Osteocyte (in vitro differentiated cells): ENCODE measurements at regions not wholly inside any gene's neighbourhood (a gene's known extent, or its start where the extent isn't known, plus 50 kb on each side); places are given as distances from the start of the nearest gene placed in this dataset.
"Not testable (repeated sequence)": the region's sequence is repeated elsewhere in the genome, so short reads cannot be mapped to it uniquely, and the experiment has no call there.

Experiments
- DNase-seq: peaks from one replicate; pipeline ENCODE4 v3.0.0; 2021; ENCODE audit warnings: mixed read lengths; ENCODE audit not compliant: unreplicated experiment; ENCODE audit errors: extremely low spot score
- H3K27ac Mint-ChIP-seq: one replicate; pipeline ENCODE4 v1.8.0; 2021; ENCODE audit warnings: mild to moderate bottlenecking, mixed read lengths; ENCODE audit not compliant: unreplicated experiment
- H3K27me3 Mint-ChIP-seq: one replicate; pipeline ENCODE4 v1.8.0; 2021; ENCODE audit warnings: mixed read lengths; ENCODE audit not compliant: unreplicated experiment
- H3K36me3 Mint-ChIP-seq: one replicate; pipeline ENCODE4 v1.8.0; 2021; ENCODE audit warnings: mixed read lengths; ENCODE audit not compliant: unreplicated experiment
- H3K4me1 Mint-ChIP-seq: one replicate; pipeline ENCODE4 v1.8.0; 2021; ENCODE audit warnings: mixed read lengths; ENCODE audit not compliant: unreplicated experiment
- H3K4me3 Mint-ChIP-seq: one replicate; pipeline ENCODE4 v1.8.0; 2021; ENCODE audit warnings: mild to moderate bottlenecking, moderate library complexity, mixed read lengths; ENCODE audit not compliant: unreplicated experiment
- H3K9me3 Mint-ChIP-seq: one replicate; pipeline ENCODE4 v1.8.0; 2021; ENCODE audit warnings: mixed read lengths; ENCODE audit not compliant: unreplicated experiment
- CTCF ChIP-seq: fragments of 200-600 bp; sonication (generic); IDR thresholded peaks from 2 replicates; pipeline ENCODE4 v1.5.0; 2021; ENCODE audit warnings: antibody characterized with exemption, mild to moderate bottlenecking, moderate library complexity

- no peaks in the 10 kb centered on the region for H3K9me3 Mint-ChIP-seq
- TF ChIP-seq CTCF: no peak
- H3K36me3 Mint-ChIP-seq: no peaks in the 10 kb centered on the region
- no peak overlapping the region for H3K27ac Mint-ChIP-seq
- peaks cover 6% of the 10 kb centered on the region for H3K27me3 Mint-ChIP-seq
- no peak overlapping the region for H3K4me3 Mint-ChIP-seq
- peaks cover 20% of the 10 kb centered on the region for H3K4me1 Mint-ChIP-seq
- no peak for DNase-seq
Measured at GRCh38 chr20:25865715-25866656, 169.3 kb upstream of the ZNF337 start.

GRCh38 chr20:25864963-25865714 is 168.5 kb upstream of the ZNF337 start:
- not testable (repeated sequence) for H3K27ac Mint-ChIP-seq, H3K4me3 Mint-ChIP-seq, H3K27me3 Mint-ChIP-seq, H3K36me3 Mint-ChIP-seq, H3K9me3 Mint-ChIP-seq
- H3K4me1 Mint-ChIP-seq: peaks cover 23% of the 10 kb centered on the region
- DNase-seq: peak; percentile 77

- Mint-ChIP-seq H3K4me3 (peak overlapping the region; percentile 39), H3K4me1 (peaks cover 23% of the 10 kb centered on the region), H3K36me3 (no peaks in the 10 kb centered on the region), H3K27ac (no peak overlapping the region), H3K9me3 (no peaks in the 10 kb centered on the region), H3K27me3 (peaks cover 4% of the 10 kb centered on the region)
- TF ChIP-seq CTCF: no peak
- peak; percentile 60 for DNase-seq
Measured at GRCh38 chr20:25864326-25864962, 167.8 kb upstream of the ZNF337 start.

- Mint-ChIP-seq H3K4me1 (peaks cover 23% of the 10 kb centered on the region), H3K36me3 (no peaks in the 10 kb centered on the region), H3K27ac (peak overlapping the region; percentile 27), H3K27me3 (peaks cover 4% of the 10 kb centered on the region), H3K9me3 (no peaks in the 10 kb centered on the region), H3K4me3 (peak overlapping the region; percentile 76)
- peak; percentile 83 for DNase-seq
- TF ChIP-seq CTCF: no peak
Measured at GRCh38 chr20:25863536-25864325, 167.1 kb upstream of the ZNF337 start.

GRCh38 chr20:25862967-25863530 is 166.4 kb upstream of the ZNF337 start:
- not testable (repeated sequence) for H3K36me3 Mint-ChIP-seq, H3K9me3 Mint-ChIP-seq, H3K27me3 Mint-ChIP-seq
- DNase-seq: peak; percentile 97
- Mint-ChIP-seq H3K4me3 (peak overlapping the region; percentile 76), H3K4me1 (peaks cover 23% of the 10 kb centered on the region), H3K27ac (peak overlapping the region; percentile 47)
- TF ChIP-seq CTCF: peak; percentile 21
